DND-41 (cell line): ENCODE measurements at regions not wholly inside any gene's neighbourhood (a gene's known extent, or its start where the extent isn't known, plus 50 kb on each side); places are given as distances from the start of the nearest gene placed in this dataset.

Source experiments
- CTCF ChIP-seq: IDR thresholded peaks from 2 replicates; pipeline ENCODE4 v1.5.1; 2012; ENCODE audit warnings: borderline replicate concordance, low read length, moderate library complexity, mild to moderate bottlenecking; ENCODE audit not compliant: poor library complexity, severe bottlenecking; ENCODE audit errors: extremely low read depth
- EZH2 ChIP-seq: IDR thresholded peaks from 3 replicates; pipeline ENCODE4 v1.6.1; 2012; ENCODE audit warnings: borderline replicate concordance, low read depth, mild to moderate bottlenecking, moderate library complexity, low read length, inconsistent platforms; ENCODE audit not compliant: severe bottlenecking

DNA sequence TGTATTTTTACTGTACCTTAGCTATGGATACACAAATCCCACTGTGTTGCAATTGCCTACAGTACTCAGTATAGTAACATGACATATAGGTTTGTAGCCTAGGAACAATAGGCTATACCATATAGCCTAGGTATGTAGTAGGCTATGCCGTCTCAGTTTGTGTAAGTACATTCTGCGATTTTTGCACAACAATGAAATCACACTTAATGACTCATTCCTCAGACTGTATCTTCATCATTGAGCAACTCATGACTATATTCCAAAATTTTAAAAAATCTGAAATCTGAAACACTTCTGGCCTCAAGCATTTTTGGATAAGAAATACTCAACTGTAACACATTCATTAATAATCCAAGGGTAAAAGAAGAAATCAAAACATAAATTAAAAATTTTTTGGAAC, 666.8 kb upstream of the GRAMD2B start:
- TF ChIP-seq CTCF (no peak), EZH2 (no peak)
